Transverse colon (tissue), 3 donors: ENCODE measurements at regions not wholly inside any gene's neighbourhood (a gene's known extent, or its start where the extent isn't known, plus 50 kb on each side); places are given as distances from the start of the nearest gene placed in this dataset.

Source experiments
- CTCF ChIP-seq, 5 experiments: fragments of 200-600 bp in 3 of 5; fragments of 450-650 bp in 2 of 5; sonication (generic) in 3 of 5; IDR thresholded peaks; 1 replicate in 2 of 5; 2 replicates in 3 of 5; pipeline ENCODE4 v1.5.1; 2016 to 2017; ENCODE audit warnings: antibody characterized with exemption in 5 of 5, inconsistent platforms in 3 of 5, mild to moderate bottlenecking in 2 of 5, moderate library complexity in 1 of 5
- EP300 ChIP-seq: sonication (generic); formaldehyde crosslinking; IDR thresholded peaks from one replicate; pipeline ENCODE4 v1.6.1; 2017; ENCODE audit warnings: antibody characterized with exemption, low read depth
- POLR2A ChIP-seq: fragments of 450-650 bp; IDR thresholded peaks from one replicate; pipeline ENCODE4 v1.6.1; 2016; ENCODE audit warnings: antibody characterized with exemption, mild to moderate bottlenecking, moderate library complexity

- TF ChIP-seq CTCF (IDR thresholded peaks at IDR 0.05), result no peak
- no peak for TF ChIP-seq POLR2A
- no peak for TF ChIP-seq EP300
Observed at GRCh38 chr2:226176283-226176984, 623.2 kb downstream of the IRS1 start.
